Upper lobe of right lung (tissue), 1 donor: ENCODE measurements at regions not wholly inside any gene's neighbourhood (a gene's known extent, or its start where the extent isn't known, plus 50 kb on each side); places are given as distances from the start of the nearest gene placed in this dataset.

Experiments used
- ATAC-seq: fragments of 200-7000 bp; cut with Tn5 transposase; one replicate; pipeline ENCODE4 v1.9.1; 2020; ENCODE audit warnings: mild to moderate bottlenecking, moderate library complexity
- DNase-seq: peaks from one replicate; pipeline ENCODE4 v3.0.0-alpha.2; 2020
- H3K27ac ChIP-seq: fragments of 200-600 bp; one replicate; pipeline ENCODE4 v1.8.0; 2022
- H3K27me3 ChIP-seq: fragments of 200-600 bp; one replicate; pipeline ENCODE4 v1.8.0; 2022; ENCODE audit warnings: mild to moderate bottlenecking
- H3K36me3 ChIP-seq: fragments of 200-600 bp; one replicate; pipeline ENCODE4 v1.8.0; 2022
- H3K4me1 ChIP-seq: fragments of 200-600 bp; one replicate; pipeline ENCODE4 v1.8.0; 2022
- H3K4me3 ChIP-seq: fragments of 200-600 bp; one replicate; pipeline ENCODE4 v1.8.0; 2022; ENCODE audit warnings: mild to moderate bottlenecking
- H3K9me3 ChIP-seq: fragments of 200-600 bp; one replicate; pipeline ENCODE4 v1.8.0; 2022
- intact Hi-C: fragments of 100-400 bp; cut with DNase I; formaldehyde crosslinking; loops from one replicate; pipeline ENCODE4 v1.11.0; 2022
- TF ChIP-seq, protein P1 (sequence below): fragments of 200-600 bp; IDR thresholded peaks from one replicate; pipeline ENCODE4 v1.8.0; 2022; ENCODE audit warnings: antibody characterized with exemption
- donor health status: DM: no; HTN: yes; CAD: no; lungs with severe emphysema.

DNA sequence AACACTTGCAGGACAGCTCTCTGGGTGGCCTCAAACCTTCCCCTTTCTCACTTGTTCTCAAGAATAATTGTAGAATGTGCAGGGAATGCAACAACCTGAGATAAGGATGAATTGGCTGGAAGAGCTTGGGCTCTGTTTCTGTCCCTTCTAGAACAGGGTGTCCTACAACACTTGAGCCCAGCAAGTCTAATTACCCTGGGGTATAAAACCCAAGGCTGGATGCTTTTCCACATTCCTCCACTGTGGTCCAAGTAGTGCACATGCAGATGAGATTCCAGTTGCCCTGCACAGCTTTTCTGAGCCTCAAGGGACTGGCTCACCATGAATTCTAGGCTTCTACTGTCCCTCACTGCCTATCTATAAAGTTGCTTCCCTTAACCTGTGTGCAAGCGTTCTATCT is 140.8 kb upstream of the SPATS2L start:
- no peak for DNase-seq
- Histone ChIP-seq H3K9me3 (no peaks in the 10 kb centered on the region), H3K27me3 (no peaks in the 10 kb centered on the region), H3K4me1 (no peaks in the 10 kb centered on the region), H3K27ac (no peak overlapping the region), H3K36me3 (no peaks in the 10 kb centered on the region), H3K4me3 (no peak overlapping the region)
- ATAC-seq: no peak
- TF ChIP-seq, protein P1, sequence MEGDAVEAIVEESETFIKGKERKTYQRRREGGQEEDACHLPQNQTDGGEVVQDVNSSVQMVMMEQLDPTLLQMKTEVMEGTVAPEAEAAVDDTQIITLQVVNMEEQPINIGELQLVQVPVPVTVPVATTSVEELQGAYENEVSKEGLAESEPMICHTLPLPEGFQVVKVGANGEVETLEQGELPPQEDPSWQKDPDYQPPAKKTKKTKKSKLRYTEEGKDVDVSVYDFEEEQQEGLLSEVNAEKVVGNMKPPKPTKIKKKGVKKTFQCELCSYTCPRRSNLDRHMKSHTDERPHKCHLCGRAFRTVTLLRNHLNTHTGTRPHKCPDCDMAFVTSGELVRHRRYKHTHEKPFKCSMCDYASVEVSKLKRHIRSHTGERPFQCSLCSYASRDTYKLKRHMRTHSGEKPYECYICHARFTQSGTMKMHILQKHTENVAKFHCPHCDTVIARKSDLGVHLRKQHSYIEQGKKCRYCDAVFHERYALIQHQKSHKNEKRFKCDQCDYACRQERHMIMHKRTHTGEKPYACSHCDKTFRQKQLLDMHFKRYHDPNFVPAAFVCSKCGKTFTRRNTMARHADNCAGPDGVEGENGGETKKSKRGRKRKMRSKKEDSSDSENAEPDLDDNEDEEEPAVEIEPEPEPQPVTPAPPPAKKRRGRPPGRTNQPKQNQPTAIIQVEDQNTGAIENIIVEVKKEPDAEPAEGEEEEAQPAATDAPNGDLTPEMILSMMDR: no peak
- intact Hi-C loops: no loop called here

DNA sequence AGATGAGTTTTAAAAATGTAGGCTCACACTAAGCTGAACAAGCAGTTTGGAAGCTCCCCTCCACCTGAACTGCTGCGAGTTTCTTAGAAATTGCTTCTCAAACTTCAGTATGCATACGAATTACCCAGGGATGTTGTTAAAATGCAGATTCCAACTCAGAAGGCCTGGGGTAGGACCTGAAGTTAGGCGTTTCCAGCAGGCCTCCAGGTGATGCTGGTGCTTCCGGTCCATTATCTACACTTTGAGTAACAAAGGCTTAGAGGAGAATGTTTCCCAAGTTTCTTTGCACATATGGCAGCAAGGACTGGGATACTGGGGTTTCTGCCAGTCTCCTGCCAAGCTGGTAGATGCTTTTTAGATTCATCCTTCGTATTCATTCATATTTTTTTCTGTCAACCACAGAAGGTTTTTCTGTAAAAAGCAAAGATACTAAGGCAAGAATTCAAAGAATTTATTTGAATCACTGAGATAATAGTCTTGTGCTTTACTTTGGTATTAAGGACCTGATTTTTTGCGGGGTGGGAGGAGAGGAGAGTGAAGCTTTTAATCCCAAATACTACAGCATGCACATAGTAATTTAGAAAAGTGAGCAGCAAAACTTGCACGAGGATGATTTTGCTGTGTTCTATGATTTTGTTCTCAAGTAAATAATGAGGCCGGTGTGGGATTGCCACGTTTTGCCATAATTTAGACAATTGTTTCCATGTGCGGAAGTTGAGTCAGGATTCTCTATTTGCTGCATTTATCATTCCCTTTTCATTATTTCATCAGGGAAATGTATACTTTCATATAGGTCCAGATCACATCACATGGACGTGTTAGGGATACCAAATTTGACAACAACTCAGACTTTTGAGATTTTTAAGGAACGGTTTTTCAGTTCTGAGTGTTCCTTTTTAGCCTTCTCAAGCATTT is 137.6 kb upstream of the SPATS2L start:
- H3K4me1 ChIP-seq: no peaks in the 10 kb centered on the region
- DNase-seq (no peak), ATAC-seq (no peak)
- TF ChIP-seq, protein P1: no peak
- no peak overlapping the region for H3K4me3 ChIP-seq
- no peaks in the 10 kb centered on the region for H3K36me3 ChIP-seq
- intact Hi-C loops: no loop called here
- no peak overlapping the region for H3K27ac ChIP-seq
- no peaks in the 10 kb centered on the region for H3K9me3 ChIP-seq
- no peaks in the 10 kb centered on the region for H3K27me3 ChIP-seq

DNA sequence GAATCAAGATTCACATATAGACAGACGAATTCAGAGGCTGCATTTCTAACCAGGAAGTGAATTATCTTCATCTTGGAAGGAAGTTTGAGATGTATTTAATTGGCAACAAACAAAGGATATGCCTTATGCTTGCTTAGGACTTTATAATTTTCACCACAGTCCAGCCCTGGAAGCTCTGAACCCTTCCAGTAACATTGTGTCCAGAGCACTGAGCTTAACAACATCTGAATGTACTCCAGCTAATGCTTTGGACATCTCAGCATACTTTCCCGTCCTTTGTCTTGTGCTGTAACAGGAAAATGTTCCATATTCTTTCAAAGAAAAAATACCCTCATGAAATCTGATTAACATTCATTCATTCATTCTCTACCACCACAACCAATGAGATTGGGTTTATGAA is 136.3 kb upstream of the SPATS2L start:
- no peak for DNase-seq
- Histone ChIP-seq H3K36me3 (no peaks in the 10 kb centered on the region), H3K27ac (no peak overlapping the region), H3K9me3 (no peaks in the 10 kb centered on the region), H3K4me1 (no peaks in the 10 kb centered on the region), H3K4me3 (no peak overlapping the region), H3K27me3 (no peaks in the 10 kb centered on the region)
- intact Hi-C loops: no loop called here
- TF ChIP-seq, protein P1: no peak
- no peak for ATAC-seq

DNA sequence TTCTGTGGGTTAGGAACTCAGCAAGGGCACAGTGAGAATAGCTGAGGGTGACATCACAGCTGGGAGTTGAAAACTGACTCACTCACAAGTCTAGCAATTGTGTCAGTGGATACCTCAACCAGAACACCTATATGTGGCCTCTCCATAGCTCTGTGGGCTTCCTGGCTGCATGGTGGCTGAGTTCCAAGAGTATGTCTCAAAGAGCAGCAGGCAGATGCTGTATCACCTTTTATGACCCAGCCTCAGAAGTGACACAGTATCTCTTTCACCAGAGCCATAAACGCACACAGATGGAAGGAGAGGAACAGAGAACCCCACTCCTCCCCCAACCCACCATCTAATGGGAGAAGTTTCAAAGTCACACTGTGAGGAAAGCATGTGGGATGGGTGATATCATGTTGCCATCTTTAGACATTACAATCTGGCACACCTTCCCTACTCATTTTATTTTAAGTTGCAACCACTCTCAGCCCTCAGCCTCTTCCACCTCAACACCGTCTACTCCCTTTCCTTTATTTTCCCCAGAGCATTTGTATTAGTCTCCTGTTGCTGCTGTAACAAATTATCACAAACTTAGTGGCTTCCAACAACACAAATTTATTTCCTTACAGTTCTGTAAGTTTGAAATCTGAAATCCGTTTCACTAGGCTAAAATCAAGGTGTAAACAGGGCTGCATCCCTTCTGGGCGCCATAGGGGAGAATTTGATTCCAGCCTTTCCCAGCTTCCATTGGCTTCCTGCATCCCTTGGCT is 134.6 kb upstream of the SPATS2L start:
- DNase-seq: no peak
- Histone ChIP-seq H3K27ac (no peak overlapping the region), H3K36me3 (no peaks in the 10 kb centered on the region), H3K27me3 (no peaks in the 10 kb centered on the region), H3K4me1 (no peaks in the 10 kb centered on the region), H3K4me3 (no peak overlapping the region), H3K9me3 (no peaks in the 10 kb centered on the region)
- TF ChIP-seq, protein P1: no peak
- ATAC-seq: no peak
- intact Hi-C loops: no loop called here

GRCh38 chr2:200172521-200172920 is 134.0 kb upstream of the SPATS2L start:
- TF ChIP-seq, protein P1: no peak
- Histone ChIP-seq H3K9me3 (no peaks in the 10 kb centered on the region), H3K36me3 (no peaks in the 10 kb centered on the region), H3K4me3 (no peak overlapping the region), H3K27ac (no peak overlapping the region), H3K27me3 (no peaks in the 10 kb centered on the region), H3K4me1 (no peaks in the 10 kb centered on the region)
- DNase-seq (no peak), ATAC-seq (no peak)
- intact Hi-C loops: no loop called here
